ENCODE measurements at regions not wholly inside any gene's neighbourhood (a gene's known extent, or its start where the extent isn't known, plus 50 kb on each side); places are given as distances from the start of the nearest gene placed in this dataset.
A peak's percentile ranks its signal among the peaks of the same experiment; 100 is the strongest.
"Not testable (repeated sequence)": the region's sequence is repeated elsewhere in the genome, so short reads cannot be mapped to it uniquely, and the experiment has no call there.

DNA sequence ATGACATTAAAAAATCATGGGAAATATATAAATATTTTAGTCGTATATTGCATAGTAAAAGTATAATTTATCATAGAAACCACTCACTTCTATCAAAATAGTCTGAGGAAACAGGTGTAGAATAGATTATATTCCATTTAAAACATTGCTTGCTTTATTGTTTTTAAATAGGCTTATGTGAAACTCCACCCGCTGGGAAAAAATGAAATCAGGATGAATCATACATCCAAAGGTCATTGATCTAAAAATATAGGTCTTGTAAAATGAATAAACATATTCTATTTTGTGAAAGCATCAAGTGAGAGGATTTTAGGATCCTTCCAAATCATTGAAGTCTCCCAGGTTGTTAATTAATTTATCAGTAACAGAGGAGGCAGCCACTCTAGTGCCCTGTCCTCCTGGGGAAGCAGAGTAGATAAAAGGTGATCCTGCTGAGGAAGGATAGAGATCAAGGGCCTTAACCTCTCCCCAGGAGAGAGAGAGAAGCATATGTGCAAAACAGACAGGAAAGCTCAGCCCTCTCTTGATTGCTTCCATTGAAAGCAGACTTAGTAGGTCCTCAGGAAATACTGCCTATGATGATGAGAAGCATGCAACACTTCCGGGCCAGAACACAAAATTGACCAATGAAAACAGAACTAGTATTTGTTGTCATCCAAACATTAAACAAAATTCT lies 96.8 kb upstream of the MAP9 start:
- no peak for DNase-seq (ENCODE audit: low read depth, low spot score)

DNA sequence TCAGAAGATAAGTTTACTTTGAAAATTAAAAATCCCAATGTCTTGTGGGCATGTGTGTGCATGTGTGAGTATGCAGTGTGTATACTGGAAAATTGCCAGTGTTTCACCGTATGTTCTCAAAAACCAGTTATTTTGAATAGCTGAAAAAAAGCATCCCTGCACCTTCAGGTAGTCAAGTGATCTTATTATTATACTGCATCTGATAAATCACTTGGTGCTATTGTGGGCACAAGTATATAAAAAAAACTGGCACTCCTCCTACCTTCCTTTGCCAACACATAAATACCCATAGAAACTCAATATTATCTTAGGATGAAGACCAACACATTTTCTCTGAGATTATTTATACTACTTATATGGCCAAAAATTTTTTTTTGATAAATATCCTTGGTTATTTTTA lies 91.5 kb upstream of the MAP9 start:
- no peak for DNase-seq (ENCODE audit: low read depth, low spot score)

DNA sequence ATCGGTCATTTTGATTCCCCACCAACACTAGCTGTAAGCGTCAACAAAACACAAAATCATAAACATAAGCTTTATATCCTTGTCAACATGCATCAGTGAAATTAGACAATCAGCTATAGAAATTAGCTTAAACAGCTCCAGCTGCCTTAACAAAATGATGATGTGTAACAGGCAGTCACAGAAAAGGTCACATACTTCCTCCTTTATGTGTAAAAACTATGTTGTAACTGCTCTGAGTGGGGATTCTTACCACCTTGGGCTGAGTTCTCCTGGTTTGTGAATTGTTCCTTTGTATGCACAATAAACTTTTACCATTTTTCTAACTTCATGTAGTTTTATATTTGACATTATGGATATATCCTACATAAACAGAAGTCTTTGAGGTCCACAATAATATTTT lies 73.9 kb upstream of the MAP9 start:
- no peak for DNase-seq (ENCODE audit: low read depth, low spot score)

DNA sequence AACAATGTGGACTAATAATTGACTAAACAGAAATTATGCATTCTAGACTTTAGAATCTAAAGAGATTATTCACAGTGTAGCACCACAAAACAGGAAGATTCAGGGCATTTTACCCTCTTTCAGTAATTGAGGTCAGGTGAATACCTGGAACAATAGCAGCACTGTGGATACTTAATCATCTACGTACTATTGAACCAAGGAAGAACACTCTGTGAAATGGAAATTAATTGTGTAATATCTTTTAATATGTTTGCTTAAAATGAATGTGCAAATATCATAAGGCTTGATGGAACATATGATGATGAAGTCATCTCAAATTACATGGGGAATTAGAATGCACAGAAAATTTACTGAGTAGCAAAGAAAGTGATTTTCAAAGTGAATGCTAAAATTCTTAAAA lies 68.5 kb upstream of the MAP9 start:
- DNase-seq (ENCODE audit: low read depth, low spot score) = no peak

- DNase-seq (ENCODE audit: low read depth, low spot score) = no peak
Measured at GRCh38 chr4:155444721-155445120, 68.0 kb upstream of the MAP9 start.

DNA sequence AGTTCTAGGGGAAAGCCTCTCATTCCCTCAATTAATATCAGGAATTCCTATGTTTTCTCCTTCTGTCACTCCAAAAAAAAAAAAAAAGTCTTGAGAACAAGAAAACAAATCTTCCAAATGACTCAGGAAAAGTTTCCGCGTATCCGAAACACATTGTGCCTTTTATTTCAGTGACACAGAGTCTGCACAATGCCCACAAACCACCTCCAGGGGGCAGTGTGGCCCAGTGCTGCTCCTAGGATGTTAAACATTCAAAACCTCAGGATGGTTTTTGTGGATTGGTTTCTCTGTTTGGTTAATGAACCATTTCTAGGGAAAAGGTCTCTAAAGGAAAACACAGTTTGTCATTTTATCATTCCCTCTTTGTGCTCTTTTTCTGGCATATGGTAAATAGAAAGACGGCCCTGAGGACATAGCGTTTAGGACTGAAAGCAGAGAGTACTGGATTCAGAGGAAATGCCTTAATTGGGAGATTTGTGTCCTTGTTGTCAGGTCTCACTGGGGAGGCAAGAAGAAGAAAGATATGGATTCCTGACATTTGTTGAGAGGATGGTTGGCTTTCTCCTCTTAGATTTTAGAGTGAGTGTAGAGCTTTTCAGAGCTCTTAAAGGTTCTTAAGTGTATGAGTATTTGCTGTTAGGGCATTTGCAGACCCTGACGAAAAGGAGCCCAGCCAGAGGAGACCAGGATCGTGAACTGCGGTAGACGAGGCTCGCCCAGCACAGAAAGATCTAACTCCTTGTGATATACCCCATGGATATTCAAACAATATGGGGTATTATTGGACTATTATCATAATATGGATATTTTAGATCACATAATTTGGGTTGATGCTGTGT lies 65.7 kb upstream of the MAP9 start:
- peak; percentile 2 for DNase-seq (ENCODE audit: low read depth, low spot score)

- DNase-seq (ENCODE audit: low read depth, low spot score) = no peak
Measured at GRCh38 chr4:155441475-155441874, 64.7 kb upstream of the MAP9 start.

- DNase-seq (ENCODE audit: low read depth, low spot score) = not testable (repeated sequence)
Measured at GRCh38 chr4:155439760-155440159, 63.0 kb upstream of the MAP9 start.

GRCh38 chr4:155434904-155435303 lies 58.1 kb upstream of the MAP9 start:
- DNase-seq (ENCODE audit: low read depth, low spot score) = no peak

DNA sequence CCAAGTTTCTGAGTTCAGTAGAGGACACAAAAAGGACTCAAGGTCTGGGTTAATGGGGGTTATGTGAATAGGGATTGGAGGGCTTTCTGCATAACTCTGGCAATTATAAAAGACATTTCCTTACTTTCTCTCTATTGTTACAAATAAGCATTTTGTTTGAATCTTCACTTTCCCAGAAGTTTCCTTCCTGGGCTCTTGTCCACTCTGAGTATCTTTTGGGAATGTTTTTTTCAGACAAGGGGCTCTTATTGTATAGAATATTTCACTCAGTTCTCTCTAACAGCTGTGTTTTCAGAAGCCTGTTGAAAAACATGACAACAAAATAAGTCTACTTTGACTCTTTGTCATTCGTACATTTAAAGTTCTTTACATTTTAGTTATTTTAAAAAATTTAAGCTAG lies 57.6 kb upstream of the MAP9 start:
- no peak for DNase-seq (ENCODE audit: low read depth, low spot score)

- no peak for DNase-seq (ENCODE audit: low read depth, low spot score)
Measured at GRCh38 chr4:155433636-155434360, 57.0 kb upstream of the MAP9 start.

- no peak for DNase-seq (ENCODE audit: low read depth, low spot score)
Measured at GRCh38 chr4:155430895-155431795, 54.4 kb upstream of the MAP9 start.

DNA sequence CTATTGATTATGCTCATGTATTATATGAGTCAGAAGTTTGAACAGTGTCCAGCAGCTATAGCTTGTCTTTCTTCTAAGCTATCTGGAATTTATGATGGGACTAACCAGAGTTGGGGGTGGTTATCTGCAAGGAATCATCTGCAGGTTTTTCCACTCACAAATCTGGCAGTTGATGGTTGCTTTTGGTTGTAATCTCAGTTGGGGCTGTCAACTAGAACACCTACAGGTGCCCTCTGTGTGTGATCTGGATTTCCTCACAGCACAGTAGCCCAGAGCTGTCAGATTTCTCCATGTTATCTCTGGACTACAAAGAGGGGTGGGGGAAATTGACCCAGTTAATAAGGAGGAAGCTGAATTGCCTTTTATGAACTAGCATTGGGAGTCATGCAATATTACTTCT lies 51.4 kb upstream of the MAP9 start:
- no peak for DNase-seq (ENCODE audit: low read depth, low spot score)

DNA sequence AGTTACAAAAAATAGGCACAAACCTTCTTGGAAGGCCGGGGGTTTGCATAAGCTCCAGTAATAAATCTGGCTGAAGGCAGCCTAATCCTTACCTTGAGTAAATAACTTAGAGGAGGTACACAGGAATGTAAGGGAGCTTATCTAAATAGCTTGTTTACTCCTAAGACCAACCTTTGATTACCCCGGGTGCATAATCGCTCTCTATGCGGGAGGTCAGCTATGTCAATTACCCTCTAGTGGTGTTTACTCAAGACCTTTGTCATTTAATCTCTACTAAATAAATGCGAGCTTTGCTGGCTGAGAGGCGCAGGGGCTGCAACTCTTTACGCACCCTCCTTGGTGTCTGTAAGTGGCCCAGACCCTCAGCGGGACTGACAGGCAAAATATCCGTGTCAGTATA lies 50.2 kb upstream of the MAP9 start:
- DNase-seq (ENCODE audit: low read depth, low spot score) = no peak
